Adrenal gland (tissue), 5 donors: ENCODE measurements at regions not wholly inside any gene's neighbourhood (a gene's known extent, or its start where the extent isn't known, plus 50 kb on each side); places are given as distances from the start of the nearest gene placed in this dataset.

Source experiments
- POLR2A ChIP-seq, 2 donors: fragments of 450-650 bp; IDR thresholded peaks; one replicate each; pipeline ENCODE4 v1.6.1; 2017; ENCODE audit warnings: antibody characterized with exemption in 2 of 2, mild to moderate bottlenecking in 2 of 2, moderate library complexity in 1 of 2
- TF ChIP-seq, protein P1 (sequence below), 6 experiments: fragments of 450-650 bp in 4 of 6; fragments of 200-600 bp in 2 of 6; sonication (generic) in 1 of 6; IDR thresholded peaks; 1 replicate in 5 of 6; 2 replicates in 1 of 6; pipeline versions ENCODE4 v1.5.1 to v1.8.0; 2016 to 2021; ENCODE audit warnings: antibody characterized with exemption in 6 of 6, mild to moderate bottlenecking in 2 of 6, moderate library complexity in 1 of 6
- donor health status: DM: no; HTN: no; CAD: no.

GRCh38 chr4:41349021-41349420 is 92.3 kb downstream of the UCHL1 start:
- TF ChIP-seq POLR2A (IDR thresholded peaks at IDR 0.05): no peak
- TF ChIP-seq, protein P1, sequence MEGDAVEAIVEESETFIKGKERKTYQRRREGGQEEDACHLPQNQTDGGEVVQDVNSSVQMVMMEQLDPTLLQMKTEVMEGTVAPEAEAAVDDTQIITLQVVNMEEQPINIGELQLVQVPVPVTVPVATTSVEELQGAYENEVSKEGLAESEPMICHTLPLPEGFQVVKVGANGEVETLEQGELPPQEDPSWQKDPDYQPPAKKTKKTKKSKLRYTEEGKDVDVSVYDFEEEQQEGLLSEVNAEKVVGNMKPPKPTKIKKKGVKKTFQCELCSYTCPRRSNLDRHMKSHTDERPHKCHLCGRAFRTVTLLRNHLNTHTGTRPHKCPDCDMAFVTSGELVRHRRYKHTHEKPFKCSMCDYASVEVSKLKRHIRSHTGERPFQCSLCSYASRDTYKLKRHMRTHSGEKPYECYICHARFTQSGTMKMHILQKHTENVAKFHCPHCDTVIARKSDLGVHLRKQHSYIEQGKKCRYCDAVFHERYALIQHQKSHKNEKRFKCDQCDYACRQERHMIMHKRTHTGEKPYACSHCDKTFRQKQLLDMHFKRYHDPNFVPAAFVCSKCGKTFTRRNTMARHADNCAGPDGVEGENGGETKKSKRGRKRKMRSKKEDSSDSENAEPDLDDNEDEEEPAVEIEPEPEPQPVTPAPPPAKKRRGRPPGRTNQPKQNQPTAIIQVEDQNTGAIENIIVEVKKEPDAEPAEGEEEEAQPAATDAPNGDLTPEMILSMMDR (IDR thresholded peaks at IDR 0.05): no peak
